PC-3 (cell line): ENCODE measurements at regions not wholly inside any gene's neighbourhood (a gene's known extent, or its start where the extent isn't known, plus 50 kb on each side); places are given as distances from the start of the nearest gene placed in this dataset.

Experiments used
- ATAC-seq: fragments of 200-7000 bp; cut with Tn5 transposase; 2 replicates; pipeline ENCODE4 v1.9.1; 2020; ENCODE audit warnings: mild to moderate bottlenecking, moderate library complexity
- BruUV-seq: library from RNA; stranded (reverse); fragments of 400-500 nt; replicated peaks from 2 replicates; lab custom pipeline; 2021; lab: Mats Ljungman, UMichigan
- CTCF ChIA-PET: fragments of 300-600 bp; sonication (Branson Sonifier 250); formaldehyde crosslinking; loops from one replicate; lab custom pipeline; 2022; ENCODE audit warnings: antibody characterized with exemption; lab: Charles Lee
- POLR2A ChIA-PET: fragments of 300-600 bp; sonication (Branson Sonifier 250); formaldehyde crosslinking; loops from one replicate; lab custom pipeline; 2022; ENCODE audit warnings: antibody characterized with exemption; ENCODE audit not compliant: unreplicated experiment; lab: Charles Lee
- DNase-seq: peaks from one replicate; pipeline ENCODE4 v3.0.0-alpha.2; 2015
- H2AFZ ChIP-seq: fragments of 300-600 bp; sonication (generic); 2 replicates; pipeline ENCODE4 v1.6.0; 2016; ENCODE audit warnings: antibody characterized with exemption, low read length
- H3F3A ChIP-seq: fragments of 300-600 bp; sonication (generic); one replicate; pipeline ENCODE4 v1.6.0; 2017; ENCODE audit warnings: antibody characterized with exemption, low read length, control low read depth, mild to moderate bottlenecking; ENCODE audit not compliant: unreplicated experiment
- H3K27ac ChIP-seq: fragments of 300-600 bp; sonication (generic); 2 replicates; pipeline ENCODE4 v1.5.1; 2016; ENCODE audit warnings: mild to moderate bottlenecking, low read length
- H3K27me3 ChIP-seq: fragments of 300-600 bp; sonication (generic); 2 replicates; pipeline ENCODE4 v1.6.1; 2016; ENCODE audit warnings: low read length, mixed read lengths
- H3K36me3 ChIP-seq: fragments of 300-600 bp; sonication (generic); 2 replicates; pipeline ENCODE4 v1.6.1; 2016; ENCODE audit warnings: low read depth, mixed run types, low read length, mixed read lengths
- H3K4me1 ChIP-seq: fragments of 300-600 bp; sonication (generic); 2 replicates; pipeline ENCODE4 v1.5.1; 2016; ENCODE audit warnings: low read length; ENCODE audit not compliant: insufficient read depth
- H3K4me2 ChIP-seq: fragments of 300-600 bp; sonication (generic); 2 replicates; pipeline ENCODE4 v1.6.0; 2016; ENCODE audit warnings: low read length
- H3K4me3 ChIP-seq: fragments of 300-600 bp; sonication (generic); 2 replicates; pipeline ENCODE4 v1.5.1; 2016; ENCODE audit warnings: mild to moderate bottlenecking, low read length, mixed read lengths
- H3K79me2 ChIP-seq: fragments of 300-600 bp; sonication (generic); 2 replicates; pipeline ENCODE4 v1.6.1; 2017; ENCODE audit warnings: low read length, mixed read lengths
- H3K9ac ChIP-seq: fragments of 300-600 bp; sonication (generic); 2 replicates; pipeline ENCODE4 v1.6.0; 2016; ENCODE audit warnings: mild to moderate bottlenecking, low read length
- H3K9me2 ChIP-seq: fragments of 300-600 bp; sonication (generic); replicated peaks from 2 replicates; pipeline ENCODE4 v1.6.1; 2016; ENCODE audit warnings: mixed run types, low read length, mixed read lengths
- H3K9me3 ChIP-seq: fragments of 300-600 bp; sonication (generic); 2 replicates; pipeline ENCODE4 v1.6.1; 2016; ENCODE audit warnings: low read length, mixed read lengths
- H4K20me1 ChIP-seq: fragments of 300-600 bp; sonication (generic); 2 replicates; pipeline ENCODE4 v1.6.1; 2016; ENCODE audit warnings: low read length, mixed read lengths
- EZH2 ChIP-seq: fragments of 300-600 bp; sonication (generic); IDR thresholded peaks from one replicate; pipeline ENCODE4 v1.6.1; 2017; ENCODE audit warnings: antibody characterized with exemption, mild to moderate bottlenecking, low read length; ENCODE audit not compliant: unreplicated experiment
- EZH2phosphoT487 ChIP-seq: fragments of 300-600 bp; sonication (generic); IDR thresholded peaks from 2 replicates; pipeline ENCODE4 v1.6.1; 2018; ENCODE audit warnings: mild to moderate bottlenecking, antibody characterized with exemption, low read length, borderline replicate concordance
- intact Hi-C: fragments of 100-400 bp; cut with micrococcal nuclease; formaldehyde crosslinking; loops from 2 replicates; pipeline ENCODE4 v1.9.0; 2023
- TF ChIP-seq, protein P1 (sequence below): fragments of 300-600 bp; sonication (generic); conservative IDR thresholded peaks from 2 replicates; pipeline ENCODE4 v1.5.1; 2017; ENCODE audit warnings: antibody characterized with exemption, low read depth, mild to moderate bottlenecking, low read length

DNA sequence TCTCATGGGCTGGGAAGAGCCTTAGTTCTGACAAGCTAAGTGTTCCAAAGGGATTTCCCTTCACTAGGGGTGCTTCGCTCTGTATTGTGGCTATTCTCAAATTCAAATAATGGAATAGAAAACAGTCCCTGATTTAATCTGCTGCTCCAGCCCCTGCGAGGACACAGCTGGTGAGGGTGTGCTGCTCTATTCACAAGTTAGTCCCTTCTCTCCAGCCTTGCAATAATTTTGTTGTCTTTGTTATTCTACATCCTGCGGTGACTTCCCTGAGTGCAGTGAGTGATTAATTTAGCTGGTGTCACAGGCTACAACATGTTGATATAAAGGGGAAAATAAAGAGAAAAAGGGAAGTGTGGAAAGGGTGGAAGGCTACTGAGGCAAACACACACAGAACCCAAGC is 180.5 kb upstream of the VEPH1 start:
- H3K9ac ChIP-seq, result no peak overlapping the region
- no peak overlapping the region for H3K4me2 ChIP-seq
- DNase-seq, result no peak
- POLR2A ChIA-PET, result no interaction called here
- H3F3A ChIP-seq, result no peaks in the 10 kb centered on the region
- no TSS peak for BruUV-seq
- intact Hi-C loops, result no loop called here
- H3K4me1 ChIP-seq, result no peaks in the 10 kb centered on the region
- H4K20me1 ChIP-seq, result no peaks in the 10 kb centered on the region
- TF ChIP-seq EZH2phosphoT487, result no peak
- TF ChIP-seq, protein P1, sequence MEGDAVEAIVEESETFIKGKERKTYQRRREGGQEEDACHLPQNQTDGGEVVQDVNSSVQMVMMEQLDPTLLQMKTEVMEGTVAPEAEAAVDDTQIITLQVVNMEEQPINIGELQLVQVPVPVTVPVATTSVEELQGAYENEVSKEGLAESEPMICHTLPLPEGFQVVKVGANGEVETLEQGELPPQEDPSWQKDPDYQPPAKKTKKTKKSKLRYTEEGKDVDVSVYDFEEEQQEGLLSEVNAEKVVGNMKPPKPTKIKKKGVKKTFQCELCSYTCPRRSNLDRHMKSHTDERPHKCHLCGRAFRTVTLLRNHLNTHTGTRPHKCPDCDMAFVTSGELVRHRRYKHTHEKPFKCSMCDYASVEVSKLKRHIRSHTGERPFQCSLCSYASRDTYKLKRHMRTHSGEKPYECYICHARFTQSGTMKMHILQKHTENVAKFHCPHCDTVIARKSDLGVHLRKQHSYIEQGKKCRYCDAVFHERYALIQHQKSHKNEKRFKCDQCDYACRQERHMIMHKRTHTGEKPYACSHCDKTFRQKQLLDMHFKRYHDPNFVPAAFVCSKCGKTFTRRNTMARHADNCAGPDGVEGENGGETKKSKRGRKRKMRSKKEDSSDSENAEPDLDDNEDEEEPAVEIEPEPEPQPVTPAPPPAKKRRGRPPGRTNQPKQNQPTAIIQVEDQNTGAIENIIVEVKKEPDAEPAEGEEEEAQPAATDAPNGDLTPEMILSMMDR, result no peak
- TF ChIP-seq EZH2, result no peak
- H3K9me2 ChIP-seq, result no peaks in the 10 kb centered on the region
- H3K9me3 ChIP-seq, result no peaks in the 10 kb centered on the region
- no peak overlapping the region for H2AFZ ChIP-seq
- no peak overlapping the region for H3K4me3 ChIP-seq
- H3K27me3 ChIP-seq, result no peaks in the 10 kb centered on the region
- H3K79me2 ChIP-seq, result no peaks in the 10 kb centered on the region
- H3K27ac ChIP-seq, result no peak overlapping the region
- H3K36me3 ChIP-seq, result no peaks in the 10 kb centered on the region
- ATAC-seq, result no peak
- CTCF ChIA-PET, result interaction anchor here (0.6 kb wide), 1 partner anchor 66 kb away, joined by 11 read pairs; no protein-coding TSS in a partner anchor

DNA sequence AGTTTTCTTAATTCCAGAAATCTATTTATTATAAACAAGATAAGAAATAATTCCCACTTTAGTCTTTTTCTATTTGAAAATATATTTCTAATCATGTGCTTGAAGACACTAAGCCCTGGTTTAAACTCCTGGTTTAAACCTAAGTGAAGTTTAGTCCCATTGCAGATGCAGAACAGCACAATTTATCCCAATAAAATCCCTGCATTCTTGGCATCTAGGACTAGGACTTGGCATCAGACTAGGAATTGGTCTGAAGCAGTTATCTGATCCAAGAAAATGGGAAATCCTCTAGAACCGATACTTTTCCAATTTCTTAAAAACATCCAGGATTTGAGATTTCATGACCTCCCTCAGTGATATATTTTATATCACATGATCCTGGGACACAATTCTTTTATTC is 168.8 kb upstream of the VEPH1 start:
- Histone ChIP-seq H3F3A (no peaks in the 10 kb centered on the region), H2AFZ (no peak overlapping the region), H3K4me2 (no peak overlapping the region), H3K4me3 (no peak overlapping the region), H3K27ac (no peak overlapping the region), H3K9me2 (no peaks in the 10 kb centered on the region), H3K79me2 (no peaks in the 10 kb centered on the region), H3K36me3 (no peaks in the 10 kb centered on the region), H3K9ac (no peak overlapping the region), H3K9me3 (no peaks in the 10 kb centered on the region), H3K27me3 (no peaks in the 10 kb centered on the region), H4K20me1 (no peaks in the 10 kb centered on the region), H3K4me1 (peaks cover 9% of the 10 kb centered on the region)
- POLR2A ChIA-PET, result no interaction called here
- TF ChIP-seq, protein P1, result no peak
- TF ChIP-seq EZH2 (no peak), EZH2phosphoT487 (no peak)
- no TSS peak for BruUV-seq
- intact Hi-C loops, result no loop called here
- DNase-seq, result no peak
- no peak for ATAC-seq
- CTCF ChIA-PET, result no interaction called here

DNA sequence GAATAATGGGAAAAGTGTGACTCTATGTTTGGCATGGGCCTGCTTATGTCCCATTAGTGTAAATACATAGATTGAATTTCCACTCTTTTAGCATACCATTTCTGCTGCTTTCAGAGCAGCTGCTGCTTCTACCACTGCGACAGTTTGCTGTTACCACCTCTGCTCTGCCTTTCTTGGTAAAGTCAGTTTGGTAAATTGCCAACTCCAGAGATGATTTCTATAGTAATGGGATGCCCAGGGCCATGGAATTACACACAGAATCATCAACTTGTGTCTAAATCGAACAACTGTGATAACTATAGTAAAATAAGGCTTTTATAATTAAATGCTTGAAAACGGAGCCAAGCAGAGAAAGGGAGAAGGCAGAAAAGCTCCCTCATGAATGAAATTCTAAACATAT is 168.4 kb upstream of the VEPH1 start:
- Histone ChIP-seq H3K9me3 (no peaks in the 10 kb centered on the region), H3K27ac (no peak overlapping the region), H3K4me1 (peaks cover 9% of the 10 kb centered on the region), H2AFZ (no peak overlapping the region), H3K27me3 (no peaks in the 10 kb centered on the region), H4K20me1 (no peaks in the 10 kb centered on the region), H3K9me2 (no peaks in the 10 kb centered on the region), H3K36me3 (no peaks in the 10 kb centered on the region), H3F3A (no peaks in the 10 kb centered on the region), H3K9ac (no peak overlapping the region), H3K4me3 (no peak overlapping the region), H3K4me2 (no peak overlapping the region), H3K79me2 (no peaks in the 10 kb centered on the region)
- BruUV-seq, result no TSS peak
- intact Hi-C loops, result no loop called here
- ChIA-PET CTCF (no interaction called here), POLR2A (no interaction called here)
- DNase-seq (no peak), ATAC-seq (no peak)
- TF ChIP-seq, protein P1, result no peak
- TF ChIP-seq EZH2phosphoT487 (no peak), EZH2 (no peak)
